HL-60 (cell line): ENCODE measurements at regions not wholly inside any gene's neighbourhood (a gene's known extent, or its start where the extent isn't known, plus 50 kb on each side); places are given as distances from the start of the nearest gene placed in this dataset.

Source experiments
- DNase-seq, 2 experiments: peaks; one replicate each; pipeline ENCODE4 v3.0.0-alpha.2; 2010 to 2020; ENCODE audit warnings: low read depth in 1 of 2, low spot score in 1 of 2
- H3K27ac ChIP-seq: fragments of 250-450 bp; sonication (Bioruptor Pico); replicated peaks from 2 replicates; pipeline ENCODE4 v1.5.1; 2020; ENCODE audit warnings: mild to moderate bottlenecking, moderate library complexity
- H3K27me3 ChIP-seq: fragments of 250-450 bp; sonication (Bioruptor Pico); 2 replicates; pipeline ENCODE4 v1.5.1; 2021; ENCODE audit warnings: mild to moderate bottlenecking, moderate library complexity; ENCODE audit not compliant: insufficient read depth, poor library complexity, severe bottlenecking
- H3K4me3 ChIP-seq: replicated peaks from 2 replicates; pipeline ENCODE4 v1.5.1; 2011; ENCODE audit warnings: mild to moderate bottlenecking, control low read depth, low read length; ENCODE audit not compliant: insufficient read depth
- CTCF ChIP-seq: IDR thresholded peaks from one replicate; pipeline ENCODE4 v1.5.1; 2011; ENCODE audit warnings: low read length, control low read depth, inconsistent platforms; ENCODE audit not compliant: insufficient read depth
- GABPA ChIP-seq: IDR thresholded peaks from 2 replicates; pipeline ENCODE4 v1.6.1; 2012; ENCODE audit warnings: low read depth
- POLR2AphosphoS5 ChIP-seq: IDR thresholded peaks from 2 replicates; pipeline ENCODE4 v1.6.1; 2012; ENCODE audit warnings: low read depth
- REST ChIP-seq: IDR thresholded peaks from 2 replicates; pipeline ENCODE4 v1.6.1; 2012; ENCODE audit warnings: low read depth; ENCODE audit not compliant: insufficient replicate concordance
- SPI1 ChIP-seq: IDR thresholded peaks from 2 replicates; pipeline ENCODE4 v1.6.1; 2012; ENCODE audit warnings: low read depth, mild to moderate bottlenecking, borderline replicate concordance

- TF ChIP-seq SPI1 (no peak), GABPA (no peak)
- Histone ChIP-seq H3K4me3 (no peak overlapping the region), H3K27me3 (peaks cover 3% of the 10 kb centered on the region), H3K27ac (no peak overlapping the region)
- DNase-seq: no peak
Measured at GRCh38 chr11:122204206-122204605, 88.2 kb upstream of the BLID start.

- Histone ChIP-seq H3K27me3 (peaks cover 3% of the 10 kb centered on the region), H3K27ac (no peak overlapping the region), H3K4me3 (no peak overlapping the region)
- no peak for TF ChIP-seq GABPA
- TF ChIP-seq CTCF: peak; percentile 84
- DNase-seq: peak; percentile 8 to 43
Measured at GRCh38 chr11:122202951-122203456, 87.0 kb upstream of the BLID start.

GRCh38 chr11:122202161-122202950 lies 86.3 kb upstream of the BLID start:
- TF ChIP-seq SPI1 (no peak), REST (no peak)
- no peak for DNase-seq
- Histone ChIP-seq H3K27me3 (peaks cover 3% of the 10 kb centered on the region), H3K4me3 (no peak overlapping the region), H3K27ac (no peak overlapping the region)

- H3K27me3 ChIP-seq: no peaks in the 10 kb centered on the region
- TF ChIP-seq POLR2AphosphoS5 (no peak), GABPA (no peak), SPI1 (no peak), REST (no peak), CTCF (no peak)
Measured at GRCh38 chr11:122201106-122201505, 85.1 kb upstream of the BLID start.

GRCh38 chr11:122199661-122200060 lies 83.6 kb upstream of the BLID start:
- Histone ChIP-seq H3K4me3 (no peak overlapping the region), H3K27me3 (no peaks in the 10 kb centered on the region), H3K27ac (no peak overlapping the region)
- DNase-seq: no peak
- TF ChIP-seq REST: no peak
- no peak for TF ChIP-seq SPI1
- TF ChIP-seq CTCF: no peak
- no peak for TF ChIP-seq GABPA
- TF ChIP-seq POLR2AphosphoS5: no peak

More at GRCh38 chr11:122201106-122201505, 85.1 kb upstream of the BLID start:
- no peak overlapping the region for H3K4me3 ChIP-seq
- DNase-seq: no peak
- H3K27ac ChIP-seq: no peak overlapping the region
